Osteocyte (in vitro differentiated cells): ENCODE measurements at regions not wholly inside any gene's neighbourhood (a gene's known extent, or its start where the extent isn't known, plus 50 kb on each side); places are given as distances from the start of the nearest gene placed in this dataset.
A peak's percentile ranks its signal among the peaks of the same experiment; 100 is the strongest.

Source experiments
- DNase-seq: peaks from one replicate; pipeline ENCODE4 v3.0.0; 2021; ENCODE audit warnings: mixed read lengths; ENCODE audit not compliant: unreplicated experiment; ENCODE audit errors: extremely low spot score
- H3K27ac Mint-ChIP-seq: one replicate; pipeline ENCODE4 v1.8.0; 2021; ENCODE audit warnings: mild to moderate bottlenecking, mixed read lengths; ENCODE audit not compliant: unreplicated experiment
- H3K27me3 Mint-ChIP-seq: one replicate; pipeline ENCODE4 v1.8.0; 2021; ENCODE audit warnings: mixed read lengths; ENCODE audit not compliant: unreplicated experiment
- H3K36me3 Mint-ChIP-seq: one replicate; pipeline ENCODE4 v1.8.0; 2021; ENCODE audit warnings: mixed read lengths; ENCODE audit not compliant: unreplicated experiment
- H3K4me1 Mint-ChIP-seq: one replicate; pipeline ENCODE4 v1.8.0; 2021; ENCODE audit warnings: mixed read lengths; ENCODE audit not compliant: unreplicated experiment
- H3K4me3 Mint-ChIP-seq: one replicate; pipeline ENCODE4 v1.8.0; 2021; ENCODE audit warnings: mild to moderate bottlenecking, moderate library complexity, mixed read lengths; ENCODE audit not compliant: unreplicated experiment
- H3K9me3 Mint-ChIP-seq: one replicate; pipeline ENCODE4 v1.8.0; 2021; ENCODE audit warnings: mixed read lengths; ENCODE audit not compliant: unreplicated experiment
- CTCF ChIP-seq: fragments of 200-600 bp; sonication (generic); IDR thresholded peaks from 2 replicates; pipeline ENCODE4 v1.5.0; 2021; ENCODE audit warnings: antibody characterized with exemption, mild to moderate bottlenecking, moderate library complexity

GRCh38 chr13:26929971-26930730, 169.6 kb upstream of the GPR12 start:
- Mint-ChIP-seq H3K27me3 (peaks cover 35% of the 10 kb centered on the region), H3K4me3 (no peak overlapping the region), H3K4me1 (peaks cover 5% of the 10 kb centered on the region), H3K9me3 (no peaks in the 10 kb centered on the region), H3K36me3 (no peaks in the 10 kb centered on the region), H3K27ac (no peak overlapping the region)
- TF ChIP-seq CTCF = peak; percentile 97
- DNase-seq = peak; percentile 91

GRCh38 chr13:26927511-26927910, 166.9 kb upstream of the GPR12 start:
- no peaks in the 10 kb centered on the region for H3K9me3 Mint-ChIP-seq
- TF ChIP-seq CTCF = no peak

GRCh38 chr13:26926371-26926770, 165.8 kb upstream of the GPR12 start:
- no peak for DNase-seq
- Mint-ChIP-seq H3K27me3 (peaks cover 45% of the 10 kb centered on the region), H3K9me3 (no peaks in the 10 kb centered on the region), H3K27ac (no peak overlapping the region), H3K4me3 (no peak overlapping the region), H3K36me3 (no peaks in the 10 kb centered on the region), H3K4me1 (peaks cover 11% of the 10 kb centered on the region)
- TF ChIP-seq CTCF = no peak

More at GRCh38 chr13:26927511-26927910, 166.9 kb upstream of the GPR12 start:
- H3K36me3 Mint-ChIP-seq = no peaks in the 10 kb centered on the region
- peaks cover 11% of the 10 kb centered on the region for H3K4me1 Mint-ChIP-seq
- no peak overlapping the region for H3K27ac Mint-ChIP-seq
- no peak overlapping the region for H3K4me3 Mint-ChIP-seq
- DNase-seq = no peak
- H3K27me3 Mint-ChIP-seq = peaks cover 47% of the 10 kb centered on the region

- Mint-ChIP-seq H3K4me1 (peaks cover 6% of the 10 kb centered on the region), H3K36me3 (no peaks in the 10 kb centered on the region), H3K4me3 (no peak overlapping the region), H3K9me3 (no peaks in the 10 kb centered on the region), H3K27ac (no peak overlapping the region), H3K27me3 (peaks cover 44% of the 10 kb centered on the region)
- no peak for TF ChIP-seq CTCF
- no peak for DNase-seq
These were observed 163.4 kb upstream of the GPR12 start for GRCh38 chr13:26923824-26924605.

GRCh38 chr13:26921918-26922317, 161.3 kb upstream of the GPR12 start:
- no peak for DNase-seq
- Mint-ChIP-seq H3K4me3 (no peak overlapping the region), H3K4me1 (peaks cover 6% of the 10 kb centered on the region), H3K27ac (no peak overlapping the region), H3K27me3 (peaks cover 25% of the 10 kb centered on the region), H3K36me3 (no peaks in the 10 kb centered on the region), H3K9me3 (no peaks in the 10 kb centered on the region)
- TF ChIP-seq CTCF = no peak
